ENCODE measurements at regions not wholly inside any gene's neighbourhood (a gene's known extent, or its start where the extent isn't known, plus 50 kb on each side); places are given as distances from the start of the nearest gene placed in this dataset.

DNA sequence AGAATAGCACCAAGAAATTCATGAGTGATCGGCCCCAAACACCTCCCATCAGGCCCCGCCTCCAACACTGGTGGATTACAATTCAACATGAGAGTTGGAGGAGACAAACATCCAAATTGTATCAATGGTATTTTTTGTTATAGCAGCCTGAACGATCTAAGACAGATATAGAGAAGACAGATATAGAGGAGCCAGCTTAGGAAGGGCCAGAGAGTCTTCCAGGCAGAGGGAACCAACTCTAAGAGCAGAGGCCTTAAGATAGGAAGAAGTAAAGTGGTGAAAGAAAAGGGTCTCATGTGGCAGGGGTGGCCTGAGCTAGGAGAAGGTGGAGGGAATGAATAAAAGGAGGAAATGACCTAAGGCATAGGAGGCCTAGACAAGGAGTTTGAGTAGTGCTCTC, 158.8 kb upstream of the TBL1XR1 start:
- no peak overlapping the region for H3K27ac ChIP-seq (ENCODE audit: low read depth in 1 of 2, low read length in 2 of 2)
- Mint-ChIP-seq H3K27me3 (peaks cover 13% of the 10 kb centered on the region), H3K36me3 (ENCODE audit: low read depth) (peaks cover 18% of the 10 kb centered on the region), H3K9me3 (no peaks in the 10 kb centered on the region), H3K4me3 (no peak overlapping the region), H3K27ac (peak overlapping the region; percentile 100), H3K4me1 (ENCODE audit: low read depth) (peaks cover 57% of the 10 kb centered on the region)
- H3K9me3 ChIP-seq (ENCODE audit: control insufficient read depth in 1 of 2, insufficient read depth in 1 of 2, low read length in 2 of 2): no peaks in the 10 kb centered on the region
- CTCF ChIA-PET: no interaction called here
- no peak for ATAC-seq (ENCODE audit: poor library complexity)
- DNase-seq: no peak
- TF ChIP-seq, protein P1, sequence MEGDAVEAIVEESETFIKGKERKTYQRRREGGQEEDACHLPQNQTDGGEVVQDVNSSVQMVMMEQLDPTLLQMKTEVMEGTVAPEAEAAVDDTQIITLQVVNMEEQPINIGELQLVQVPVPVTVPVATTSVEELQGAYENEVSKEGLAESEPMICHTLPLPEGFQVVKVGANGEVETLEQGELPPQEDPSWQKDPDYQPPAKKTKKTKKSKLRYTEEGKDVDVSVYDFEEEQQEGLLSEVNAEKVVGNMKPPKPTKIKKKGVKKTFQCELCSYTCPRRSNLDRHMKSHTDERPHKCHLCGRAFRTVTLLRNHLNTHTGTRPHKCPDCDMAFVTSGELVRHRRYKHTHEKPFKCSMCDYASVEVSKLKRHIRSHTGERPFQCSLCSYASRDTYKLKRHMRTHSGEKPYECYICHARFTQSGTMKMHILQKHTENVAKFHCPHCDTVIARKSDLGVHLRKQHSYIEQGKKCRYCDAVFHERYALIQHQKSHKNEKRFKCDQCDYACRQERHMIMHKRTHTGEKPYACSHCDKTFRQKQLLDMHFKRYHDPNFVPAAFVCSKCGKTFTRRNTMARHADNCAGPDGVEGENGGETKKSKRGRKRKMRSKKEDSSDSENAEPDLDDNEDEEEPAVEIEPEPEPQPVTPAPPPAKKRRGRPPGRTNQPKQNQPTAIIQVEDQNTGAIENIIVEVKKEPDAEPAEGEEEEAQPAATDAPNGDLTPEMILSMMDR (IDR thresholded peaks at IDR 0.05): no peak
- H3K4me3 ChIP-seq (ENCODE audit: low read length): no peak overlapping the region
- H3K27me3 ChIP-seq (ENCODE audit: control insufficient read depth in 1 of 2, insufficient read depth in 2 of 2, low read length in 2 of 2): no peaks in the 10 kb centered on the region
- intact Hi-C loops (cut with DNase I, micrococcal nuclease): loop anchor here (5.0 to 10.0 kb wide), 4 partner anchors 39 to 239 kb away; no protein-coding TSS in a partner anchor
- peaks cover 34% of the 10 kb centered on the region for H3K4me1 ChIP-seq (ENCODE audit: insufficient read depth, low read length)
- POLR2A ChIA-PET: interaction anchor here (1.1 to 10.8 kb wide), 2 partner anchors 158 to 305 kb away, joined by 4 to 523 read pairs; partner anchors contain the start of gene TBL1XR1
- no peaks in the 10 kb centered on the region for H3K36me3 ChIP-seq (ENCODE audit: insufficient read depth, low read length)

DNA sequence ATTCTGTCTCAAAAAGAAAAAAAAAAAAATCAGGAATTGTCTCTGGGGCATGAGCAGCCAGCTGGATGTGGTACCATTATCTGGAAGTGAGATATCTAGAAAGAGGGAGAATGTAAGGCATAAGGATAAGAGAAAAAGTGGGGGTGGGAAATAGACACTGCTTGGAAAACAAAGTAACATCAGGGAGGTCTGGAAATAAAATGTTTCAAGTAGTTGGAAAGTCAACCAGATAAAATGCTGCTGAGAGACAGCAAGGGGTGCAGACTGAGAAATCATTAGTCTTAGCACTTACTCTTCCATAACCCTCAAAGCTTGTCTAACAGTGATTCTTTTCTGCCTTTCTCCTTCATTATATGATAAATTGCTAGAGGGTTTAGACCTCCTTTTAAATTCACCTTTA, 159.7 kb upstream of the TBL1XR1 start:
- Histone ChIP-seq H3K36me3 (ENCODE audit: insufficient read depth, low read length) (no peaks in the 10 kb centered on the region), H3K27ac (ENCODE audit: low read depth in 1 of 2, low read length in 2 of 2) (no peak overlapping the region), H3K9me3 (ENCODE audit: control insufficient read depth in 1 of 2, insufficient read depth in 1 of 2, low read length in 2 of 2) (no peaks in the 10 kb centered on the region), H3K4me1 (ENCODE audit: insufficient read depth, low read length) (peaks cover 42% of the 10 kb centered on the region), H3K27me3 (ENCODE audit: control insufficient read depth in 1 of 2, insufficient read depth in 2 of 2, low read length in 2 of 2) (no peaks in the 10 kb centered on the region), H3K4me3 (ENCODE audit: low read length) (no peak overlapping the region)
- DNase-seq (no peak), ATAC-seq (ENCODE audit: poor library complexity) (no peak)
- intact Hi-C loops (cut with DNase I, micrococcal nuclease): loop anchor here (5.0 to 10.0 kb wide), 4 partner anchors 40 to 240 kb away; no protein-coding TSS in a partner anchor
- H3K36me3 Mint-ChIP-seq (ENCODE audit: low read depth): peaks cover 18% of the 10 kb centered on the region
- no peaks in the 10 kb centered on the region for H3K9me3 Mint-ChIP-seq
- peaks cover 13% of the 10 kb centered on the region for H3K27me3 Mint-ChIP-seq
- POLR2A ChIA-PET: interaction anchor here (1.1 to 10.8 kb wide), 3 partner anchors 159 to 306 kb away, joined by 4 to 523 read pairs (median 82); partner anchors contain the start of gene TBL1XR1
- peak overlapping the region; percentile 100 for H3K27ac Mint-ChIP-seq
- TF ChIP-seq, protein P1 (IDR thresholded peaks at IDR 0.05): no peak
- H3K4me1 Mint-ChIP-seq (ENCODE audit: low read depth): peaks cover 59% of the 10 kb centered on the region
- no peak overlapping the region for H3K4me3 Mint-ChIP-seq
- CTCF ChIA-PET: interaction anchor here (1.1 to 5.1 kb wide), 3 partner anchors 16 to 306 kb away, joined by 3 to 25 read pairs (median 3); no protein-coding TSS in a partner anchor

DNA sequence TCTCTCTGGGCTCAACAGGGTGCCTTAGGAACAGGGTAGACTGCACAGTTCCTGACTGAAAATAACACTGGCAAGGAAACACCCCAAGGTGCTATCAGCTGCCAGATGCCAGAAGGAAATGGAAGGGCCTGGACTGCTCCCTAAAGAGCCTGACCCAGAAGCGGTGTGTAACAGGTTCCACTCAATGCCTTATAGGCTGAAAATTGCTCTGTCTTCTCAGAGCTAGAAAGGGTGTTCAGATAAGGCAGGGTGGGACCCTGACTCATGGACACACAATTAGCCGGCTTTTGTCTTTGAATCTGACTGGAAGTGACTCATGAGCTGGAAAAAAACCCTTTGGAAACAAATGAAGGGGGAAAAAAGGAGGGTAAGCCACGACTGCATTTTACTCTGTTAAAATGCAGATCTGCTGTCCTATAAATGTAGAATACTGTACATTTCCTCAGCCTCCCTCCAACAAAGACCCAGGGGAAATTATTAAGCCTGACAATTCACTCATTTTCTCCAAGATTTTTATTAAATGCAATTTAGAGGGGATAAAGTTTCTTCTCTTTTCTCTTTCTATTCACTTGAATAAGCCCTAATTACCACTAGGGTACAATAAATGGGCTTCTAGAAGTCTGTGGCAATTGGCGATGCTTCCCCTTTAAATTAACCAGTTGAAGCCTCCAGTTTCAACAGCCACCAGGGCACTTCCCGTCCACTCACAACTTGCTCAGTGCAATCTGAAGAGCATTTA, 160.2 kb upstream of the TBL1XR1 start:
- Histone ChIP-seq H3K4me1 (ENCODE audit: insufficient read depth, low read length) (peaks cover 44% of the 10 kb centered on the region), H3K9me3 (ENCODE audit: control insufficient read depth in 1 of 2, insufficient read depth in 1 of 2, low read length in 2 of 2) (no peaks in the 10 kb centered on the region), H3K36me3 (ENCODE audit: insufficient read depth, low read length) (no peaks in the 10 kb centered on the region), H3K27me3 (ENCODE audit: control insufficient read depth in 1 of 2, insufficient read depth in 2 of 2, low read length in 2 of 2) (no peaks in the 10 kb centered on the region), H3K4me3 (ENCODE audit: low read length) (no peak overlapping the region), H3K27ac (ENCODE audit: low read depth in 1 of 2, low read length in 2 of 2) (no peak overlapping the region)
- Mint-ChIP-seq H3K27ac (peak overlapping the region; percentile 100), H3K36me3 (ENCODE audit: low read depth) (peaks cover 18% of the 10 kb centered on the region), H3K9me3 (no peaks in the 10 kb centered on the region), H3K4me3 (peak overlapping the region; percentile 98), H3K4me1 (ENCODE audit: low read depth) (peaks cover 57% of the 10 kb centered on the region), H3K27me3 (peaks cover 13% of the 10 kb centered on the region)
- ATAC-seq (ENCODE audit: poor library complexity) (no peak), DNase-seq (peak in 4 of 14 experiments; percentile 8 to 42 (median 32))
- ChIA-PET POLR2A (interaction anchor here (1.2 to 10.8 kb wide), 4 partner anchors 11 to 305 kb away, joined by 5 to 523 read pairs (median 54); partner anchors contain the start of gene TBL1XR1), CTCF (interaction anchor here (1.1 to 5.1 kb wide), 3 partner anchors 17 to 306 kb away, joined by 3 to 25 read pairs (median 3); no protein-coding TSS in a partner anchor)
- intact Hi-C loops (cut with DNase I, micrococcal nuclease): loop anchor here (2.0 to 10.0 kb wide), 5 partner anchors 40 to 309 kb away; no protein-coding TSS in a partner anchor
- TF ChIP-seq, protein P1 (IDR thresholded peaks at IDR 0.05): no peak
